Trophoblast cell (in vitro differentiated cells and primary cell): ENCODE measurements at regions not wholly inside any gene's neighbourhood (a gene's known extent, or its start where the extent isn't known, plus 50 kb on each side); places are given as distances from the start of the nearest gene placed in this dataset.
"Not testable (repeated sequence)": the region's sequence is repeated elsewhere in the genome, so short reads cannot be mapped to it uniquely, and the experiment has no call there.

Experiments used
- DNase-seq, 2 donors: peaks; one replicate each; pipeline ENCODE4 v3.0.0-alpha.2; 2016
- H2AFZ ChIP-seq: 2 replicates; pipeline ENCODE4 v1.6.1; 2013; ENCODE audit warnings: low read length, moderate library complexity, mild to moderate bottlenecking; ENCODE audit not compliant: insufficient read depth, poor library complexity
- H2AK5ac ChIP-seq: 2 replicates; pipeline ENCODE4 v1.6.1; 2013; ENCODE audit warnings: mild to moderate bottlenecking, low read length
- H2BK120ac ChIP-seq: 2 replicates; pipeline ENCODE4 v1.6.1; 2013; ENCODE audit warnings: low read length, mild to moderate bottlenecking, moderate library complexity; ENCODE audit not compliant: insufficient read depth, poor library complexity
- H2BK12ac ChIP-seq: 2 replicates; pipeline ENCODE4 v1.6.1; 2013; ENCODE audit warnings: mild to moderate bottlenecking, low read length, moderate library complexity
- H2BK5ac ChIP-seq: 2 replicates; pipeline ENCODE4 v1.6.1; 2013; ENCODE audit warnings: low read length, low read depth, moderate library complexity, mild to moderate bottlenecking; ENCODE audit not compliant: poor library complexity
- H3K14ac ChIP-seq: 2 replicates; pipeline ENCODE4 v1.6.1; 2013; ENCODE audit warnings: mild to moderate bottlenecking, low read length
- H3K18ac ChIP-seq: 2 replicates; pipeline ENCODE4 v1.6.1; 2013; ENCODE audit warnings: mild to moderate bottlenecking, low read length
- H3K23ac ChIP-seq: 2 replicates; pipeline ENCODE4 v1.6.1; 2013; ENCODE audit warnings: low read length
- H3K27ac ChIP-seq: 2 replicates; pipeline ENCODE4 v1.5.1; 2013; ENCODE audit warnings: low read depth, mild to moderate bottlenecking, inconsistent platforms, low read length, moderate library complexity
- H3K27me3 ChIP-seq: 2 replicates; pipeline ENCODE4 v1.6.1; 2013; ENCODE audit warnings: inconsistent platforms, mild to moderate bottlenecking, low read length, moderate library complexity; ENCODE audit not compliant: insufficient read depth
- H3K36me3 ChIP-seq, 2 experiments: 1 replicate in 1 of 2; 2 replicates in 1 of 2; pipeline ENCODE4 v1.6.1; 2013; ENCODE audit warnings: low read length in 2 of 2, mild to moderate bottlenecking in 2 of 2, moderate library complexity in 1 of 2; ENCODE audit not compliant: insufficient read depth in 2 of 2, control insufficient read depth in 1 of 2
- H3K4ac ChIP-seq: 2 replicates; pipeline ENCODE4 v1.6.1; 2013; ENCODE audit warnings: low read depth, mild to moderate bottlenecking, low read length, moderate library complexity
- H3K4me1 ChIP-seq, 2 experiments: 1 replicate in 1 of 2; 2 replicates in 1 of 2; pipeline ENCODE4 v1.6.1; 2013; ENCODE audit warnings: low read length in 2 of 2, mild to moderate bottlenecking in 2 of 2, moderate library complexity in 1 of 2; ENCODE audit not compliant: insufficient read depth in 2 of 2, control insufficient read depth in 1 of 2
- H3K4me2 ChIP-seq: 2 replicates; pipeline ENCODE4 v1.6.1; 2013; ENCODE audit warnings: inconsistent platforms, mild to moderate bottlenecking, low read length, moderate library complexity
- H3K4me3 ChIP-seq: 2 replicates; pipeline ENCODE4 v1.5.1; 2013; ENCODE audit warnings: mild to moderate bottlenecking, low read depth, low read length, inconsistent platforms
- H3K79me1 ChIP-seq: one replicate; pipeline ENCODE4 v1.6.1; 2013; ENCODE audit warnings: low read length
- H3K79me2 ChIP-seq: 2 replicates; pipeline ENCODE4 v1.6.1; 2013; ENCODE audit warnings: low read length, mild to moderate bottlenecking; ENCODE audit not compliant: control insufficient read depth, insufficient read depth, poor library complexity
- H3K9ac ChIP-seq: 2 replicates; pipeline ENCODE4 v1.6.1; 2013; ENCODE audit warnings: mild to moderate bottlenecking, low read length
- H3K9me3 ChIP-seq: 2 replicates; pipeline ENCODE4 v1.6.1; 2013; ENCODE audit warnings: low read depth, mild to moderate bottlenecking, control low read depth, inconsistent platforms, low read length; ENCODE audit not compliant: insufficient read depth
- H4K12ac ChIP-seq: 2 replicates; pipeline ENCODE4 v1.6.1; 2013; ENCODE audit warnings: low read depth, mild to moderate bottlenecking, low read length, moderate library complexity
- H4K8ac ChIP-seq: 2 replicates; pipeline ENCODE4 v1.6.1; 2013; ENCODE audit warnings: low read depth, mild to moderate bottlenecking, low read length, moderate library complexity
- H4K91ac ChIP-seq: one replicate; pipeline ENCODE4 v1.6.1; 2013; ENCODE audit warnings: low read depth, mild to moderate bottlenecking, low read length, moderate library complexity
- WGBS: extraction: QIAGEN DNeasy Blood & Tissue Kit; methylation state at CpG from one replicate; pipeline ENCODE4 v1.1.7; 2013; ENCODE audit warnings: missing lambda C conversion rate; ENCODE audit not compliant: insufficient read length, insufficient coverage; ENCODE audit errors: extremely low coverage; 5-methylcytosine and 5-hydroxymethylcytosine counted together

DNA sequence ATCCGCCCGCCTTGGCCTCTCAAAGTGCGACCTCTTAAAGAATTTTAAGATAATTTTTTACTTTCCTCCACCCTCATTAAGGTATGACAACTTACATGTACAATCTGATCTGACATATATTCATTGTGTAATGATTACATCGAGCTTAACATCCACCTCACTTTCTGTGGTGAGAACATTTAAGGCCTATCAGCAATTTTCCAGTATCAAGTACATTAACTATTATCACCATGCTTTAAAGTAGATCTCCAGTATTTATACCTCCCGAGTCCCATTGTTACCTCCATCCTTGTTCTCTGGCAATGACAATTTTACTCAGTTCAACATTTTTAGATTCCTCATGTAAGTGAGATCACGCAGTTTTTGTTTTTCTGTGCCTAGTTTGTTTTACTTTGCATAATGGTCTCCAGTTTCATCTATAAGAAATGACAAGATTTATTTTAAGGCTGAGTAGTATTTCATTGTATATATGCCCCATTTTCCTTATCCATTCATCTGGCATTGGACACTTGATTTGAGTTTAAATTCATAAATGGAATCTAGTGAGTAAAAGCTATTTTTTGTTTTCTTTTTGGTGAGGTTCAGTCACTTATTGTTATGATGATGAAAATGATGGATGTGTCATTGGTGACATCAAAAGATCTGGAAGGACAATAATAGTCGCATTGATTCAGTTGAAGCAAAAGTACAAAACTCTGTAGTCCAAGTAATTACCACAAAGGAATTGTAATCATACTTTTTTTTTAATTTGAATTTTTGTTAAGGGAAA lies 87.0 kb downstream of the OR2B2 start:
- Histone ChIP-seq H3K9me3 (no peaks in the 10 kb centered on the region), H3K23ac (no peak overlapping the region), H4K91ac (no peak overlapping the region), H3K36me3 (peaks cover 0 to 4% of the 10 kb centered on the region in 2 experiments), H3K27me3 (no peaks in the 10 kb centered on the region), H3K9ac (no peak overlapping the region), H3K4me3 (peak overlapping the region; percentile 72), H3K79me2 (no peaks in the 10 kb centered on the region), H3K4me2 (peak overlapping the region; percentile 69), H3K4ac (no peak overlapping the region), H2AK5ac (no peak overlapping the region), H3K18ac (no peak overlapping the region), H3K79me1 (peaks cover 5% of the 10 kb centered on the region), H4K12ac (no peak overlapping the region), H2BK5ac (no peak overlapping the region), H4K8ac (no peak overlapping the region), H3K14ac (no peak overlapping the region), H2BK12ac (no peak overlapping the region), H3K4me1 (no peaks in the 10 kb centered on the region), H3K27ac (peak overlapping the region; percentile 79), H2BK120ac (no peak overlapping the region), H2AFZ (no peak overlapping the region)
- WGBS = no CpG with 5 or more reads among the region's 7 CpGs
- DNase-seq = peak in 1 of 2 donors; percentile 12

GRCh38 chr6:27824211-27825024 lies 87.8 kb downstream of the OR2B2 start:
- Histone ChIP-seq H4K91ac (peak overlapping the region; percentile 4), H3K4ac (peak overlapping the region; percentile 3), H3K4me3 (peak overlapping the region; percentile 72), H3K9ac (peak overlapping the region; percentile 81), H3K27ac (peak overlapping the region; percentile 79), H3K4me2 (peak overlapping the region; percentile 69), H2BK5ac (peak overlapping the region; percentile 8), H4K8ac (peak overlapping the region; percentile 50)
- H2BK120ac ChIP-seq, H2BK12ac ChIP-seq, H3K4me1 ChIP-seq, H3K36me3 ChIP-seq, H2AFZ ChIP-seq, H3K9me3 ChIP-seq, H3K23ac ChIP-seq, H4K12ac ChIP-seq, H3K18ac ChIP-seq, H3K14ac ChIP-seq, H3K27me3 ChIP-seq, H3K79me2 ChIP-seq, H3K79me1 ChIP-seq, H2AK5ac ChIP-seq: not testable (repeated sequence)
- peak; percentile 4 to 46 for DNase-seq
- no CpG with 5 or more reads among the region's 53 CpGs for WGBS

GRCh38 chr6:27823714-27824210 lies 88.4 kb downstream of the OR2B2 start:
- H3K27me3 ChIP-seq, H3K4me1 ChIP-seq, H3K9ac ChIP-seq, H3K79me2 ChIP-seq, H2AK5ac ChIP-seq, H3K18ac ChIP-seq, H3K9me3 ChIP-seq, H2BK120ac ChIP-seq, H3K36me3 ChIP-seq, H3K23ac ChIP-seq, H3K4me3 ChIP-seq, H2AFZ ChIP-seq, H3K4ac ChIP-seq, H3K79me1 ChIP-seq: not testable (repeated sequence)
- Histone ChIP-seq H4K8ac (peak overlapping the region; percentile 60), H2BK12ac (peak overlapping the region; percentile 31), H3K4me2 (peak overlapping the region; percentile 55), H2BK5ac (peak overlapping the region; percentile 91), H4K91ac (peak overlapping the region; percentile 55), H4K12ac (peak overlapping the region; percentile 70), H3K27ac (peak overlapping the region; percentile 62), H3K14ac (peak overlapping the region; percentile 37)
- DNase-seq = peak; percentile 7 to 51
- WGBS = no CpG with 5 or more reads among the region's 31 CpGs

DNA sequence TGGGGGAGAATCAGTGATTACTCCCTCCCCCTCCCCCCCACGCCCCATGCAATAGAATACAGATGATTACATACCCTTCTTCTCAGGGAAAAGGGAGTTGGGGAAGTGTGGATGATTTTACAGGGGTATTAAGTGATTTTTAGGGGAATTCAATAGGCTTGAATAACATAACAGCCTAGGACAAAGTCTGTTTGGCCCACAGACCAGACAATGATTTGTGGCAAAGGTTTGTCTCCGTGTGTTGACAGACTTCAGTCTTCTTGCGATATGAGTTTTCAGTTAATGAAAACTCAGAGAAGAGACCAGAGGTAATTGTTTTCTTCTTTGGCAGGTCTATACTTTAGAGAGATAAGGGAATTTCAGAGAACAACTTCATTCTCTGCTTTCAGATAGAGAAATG lies 95.3 kb downstream of the OR2B2 start:
- H2BK12ac ChIP-seq = no peak overlapping the region
- H3K4me1 ChIP-seq = no peaks in the 10 kb centered on the region
- no peak overlapping the region for H3K4me2 ChIP-seq
- H3K14ac ChIP-seq = no peak overlapping the region
- no peak overlapping the region for H4K12ac ChIP-seq
- H3K79me1 ChIP-seq = peaks cover 8% of the 10 kb centered on the region
- no peaks in the 10 kb centered on the region for H3K36me3 ChIP-seq
- H4K91ac ChIP-seq = no peak overlapping the region
- no peak overlapping the region for H3K27ac ChIP-seq
- no CpG with 5 or more reads among the region's 3 CpGs for WGBS
- H3K27me3 ChIP-seq = no peaks in the 10 kb centered on the region
- H2BK120ac ChIP-seq = no peak overlapping the region
- H3K18ac ChIP-seq = no peak overlapping the region
- no peaks in the 10 kb centered on the region for H3K9me3 ChIP-seq
- no peak overlapping the region for H2AFZ ChIP-seq
- no peak overlapping the region for H3K4me3 ChIP-seq
- H3K79me2 ChIP-seq = no peaks in the 10 kb centered on the region
- no peak overlapping the region for H2AK5ac ChIP-seq
- no peak overlapping the region for H3K23ac ChIP-seq
- H4K8ac ChIP-seq = no peak overlapping the region
- no peak overlapping the region for H3K4ac ChIP-seq
- no peak overlapping the region for H3K9ac ChIP-seq
- DNase-seq = no peak
- H2BK5ac ChIP-seq = no peak overlapping the region
